T-helper 1 cell treated with Interleukin-12 subunit alpha and Interleukin-12 subunit beta and Interleukin-4 antibody, amounts not matched to agents 30 μg/mL and 1 μg/mL, for 36 hours (primary cell): ENCODE measurements at regions not wholly inside any gene's neighbourhood (a gene's known extent, or its start where the extent isn't known, plus 50 kb on each side); places are given as distances from the start of the nearest gene placed in this dataset.

Experiments used
- H3K27ac Mint-ChIP-seq: one replicate; pipeline ENCODE4 v1.8.0; 2021; ENCODE audit warnings: mild to moderate bottlenecking, mixed read lengths
- H3K27me3 Mint-ChIP-seq: one replicate; pipeline ENCODE4 v1.8.0; 2021; ENCODE audit warnings: low read depth, mixed read lengths
- H3K36me3 Mint-ChIP-seq: one replicate; pipeline ENCODE4 v1.8.0; 2021; ENCODE audit warnings: low read depth, mixed read lengths
- H3K4me1 Mint-ChIP-seq: one replicate; pipeline ENCODE4 v1.8.0; 2021; ENCODE audit warnings: low read depth, mixed read lengths
- H3K4me3 Mint-ChIP-seq: one replicate; pipeline ENCODE4 v1.8.0; 2021; ENCODE audit warnings: mild to moderate bottlenecking, moderate library complexity, mixed read lengths
- H3K9me3 Mint-ChIP-seq: one replicate; pipeline ENCODE4 v1.8.0; 2021; ENCODE audit warnings: mixed read lengths

GRCh38 chr18:2325308-2325849 is 245.9 kb downstream of the METTL4 start:
- Mint-ChIP-seq H3K4me1 (no peaks in the 10 kb centered on the region), H3K27ac (no peak overlapping the region), H3K4me3 (no peak overlapping the region), H3K27me3 (peaks cover 9% of the 10 kb centered on the region), H3K9me3 (no peaks in the 10 kb centered on the region), H3K36me3 (no peaks in the 10 kb centered on the region)

DNA sequence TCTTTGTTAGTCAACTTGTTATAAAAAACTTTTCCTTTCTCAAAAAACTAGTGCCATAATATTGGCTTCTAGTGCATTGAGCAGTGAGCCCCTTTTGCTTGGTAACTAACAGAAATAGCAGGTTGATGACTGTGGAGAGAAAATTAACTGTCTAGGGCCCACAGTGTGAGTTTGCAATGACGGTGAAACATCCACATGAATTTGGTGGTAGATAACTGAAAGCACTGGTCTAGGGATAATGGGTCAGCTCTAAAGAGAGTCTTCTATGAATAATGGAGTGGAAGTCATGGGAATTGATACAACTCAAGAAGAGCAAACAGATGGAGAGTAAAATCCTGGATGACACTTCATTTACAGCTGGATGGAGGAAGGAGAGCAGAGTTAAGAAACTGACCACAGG is 245.4 kb downstream of the METTL4 start:
- H3K27ac Mint-ChIP-seq = no peak overlapping the region
- no peaks in the 10 kb centered on the region for H3K4me1 Mint-ChIP-seq
- peaks cover 10% of the 10 kb centered on the region for H3K27me3 Mint-ChIP-seq
- H3K4me3 Mint-ChIP-seq = no peak overlapping the region
- no peaks in the 10 kb centered on the region for H3K9me3 Mint-ChIP-seq
- H3K36me3 Mint-ChIP-seq = no peaks in the 10 kb centered on the region

DNA sequence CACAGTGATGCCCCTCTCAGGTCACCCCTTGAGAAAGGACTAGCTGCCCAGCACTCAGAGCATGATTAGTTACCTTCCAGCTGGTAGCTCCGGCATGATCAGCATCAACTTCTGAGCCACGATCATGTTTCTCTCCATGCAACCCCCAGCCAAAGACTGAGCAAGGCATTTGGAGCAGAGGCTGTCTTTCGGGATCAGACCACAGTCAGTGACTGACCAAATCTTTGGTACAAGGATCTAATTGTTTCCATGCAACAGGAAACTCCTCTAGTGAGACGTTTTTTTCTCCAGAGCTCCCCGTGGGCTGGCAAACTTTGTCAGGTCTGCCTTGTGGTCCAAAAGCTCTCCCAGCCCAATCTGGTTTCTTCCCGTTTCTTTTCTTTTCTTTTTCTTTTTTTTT is 244.3 kb downstream of the METTL4 start:
- H3K27me3 Mint-ChIP-seq = peaks cover 10% of the 10 kb centered on the region
- H3K9me3 Mint-ChIP-seq = no peaks in the 10 kb centered on the region
- H3K4me1 Mint-ChIP-seq = no peaks in the 10 kb centered on the region

GRCh38 chr18:2330764-2331163 is 240.5 kb downstream of the METTL4 start:
- Mint-ChIP-seq H3K27me3 (peaks cover 10% of the 10 kb centered on the region), H3K27ac (no peak overlapping the region), H3K36me3 (no peaks in the 10 kb centered on the region), H3K4me3 (no peak overlapping the region), H3K9me3 (no peaks in the 10 kb centered on the region), H3K4me1 (no peaks in the 10 kb centered on the region)

More for the DNA sequence above, 244.3 kb downstream of the METTL4 start:
- H3K36me3 Mint-ChIP-seq = no peaks in the 10 kb centered on the region
- H3K4me3 Mint-ChIP-seq = no peak overlapping the region
- H3K27ac Mint-ChIP-seq = no peak overlapping the region

GRCh38 chr18:2331491-2331890 is 239.8 kb downstream of the METTL4 start:
- Mint-ChIP-seq H3K27me3 (peaks cover 4% of the 10 kb centered on the region), H3K4me3 (no peak overlapping the region), H3K4me1 (no peaks in the 10 kb centered on the region), H3K27ac (no peak overlapping the region), H3K36me3 (no peaks in the 10 kb centered on the region), H3K9me3 (no peaks in the 10 kb centered on the region)

- Mint-ChIP-seq H3K27me3 (no peaks in the 10 kb centered on the region), H3K36me3 (no peaks in the 10 kb centered on the region), H3K27ac (no peak overlapping the region), H3K9me3 (no peaks in the 10 kb centered on the region), H3K4me3 (no peak overlapping the region), H3K4me1 (no peaks in the 10 kb centered on the region)
These were observed 234.5 kb downstream of the METTL4 start for GRCh38 chr18:2336690-2337392.

DNA sequence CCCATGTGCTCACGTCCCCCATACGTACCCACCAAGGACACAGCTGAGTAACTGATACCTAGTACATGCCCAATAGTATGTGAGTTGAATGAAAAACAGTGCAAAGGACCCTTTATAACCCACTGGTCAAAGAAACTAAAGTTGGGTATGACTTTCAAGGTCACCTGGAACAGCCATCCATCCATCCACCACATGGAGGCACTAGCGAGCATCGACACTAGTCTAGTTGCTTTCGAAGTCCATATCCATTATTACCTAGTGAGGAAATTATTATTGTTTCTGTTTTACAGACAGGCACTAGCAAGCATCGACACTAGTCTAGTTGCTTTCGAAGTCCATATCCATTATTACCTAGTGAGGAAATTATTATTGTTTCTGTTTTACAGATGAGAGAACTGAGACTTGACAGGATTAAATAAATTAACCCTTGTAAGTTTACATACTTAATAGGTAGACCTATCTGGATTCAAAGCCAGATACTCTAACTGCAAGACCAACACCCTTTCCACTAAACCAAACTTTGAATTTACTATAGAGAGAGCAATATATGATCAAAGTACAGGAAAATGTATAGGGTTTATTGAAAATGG is 233.7 kb downstream of the METTL4 start:
- Mint-ChIP-seq H3K4me3 (no peak overlapping the region), H3K9me3 (no peaks in the 10 kb centered on the region), H3K4me1 (no peaks in the 10 kb centered on the region), H3K36me3 (no peaks in the 10 kb centered on the region), H3K27ac (no peak overlapping the region), H3K27me3 (no peaks in the 10 kb centered on the region)

DNA sequence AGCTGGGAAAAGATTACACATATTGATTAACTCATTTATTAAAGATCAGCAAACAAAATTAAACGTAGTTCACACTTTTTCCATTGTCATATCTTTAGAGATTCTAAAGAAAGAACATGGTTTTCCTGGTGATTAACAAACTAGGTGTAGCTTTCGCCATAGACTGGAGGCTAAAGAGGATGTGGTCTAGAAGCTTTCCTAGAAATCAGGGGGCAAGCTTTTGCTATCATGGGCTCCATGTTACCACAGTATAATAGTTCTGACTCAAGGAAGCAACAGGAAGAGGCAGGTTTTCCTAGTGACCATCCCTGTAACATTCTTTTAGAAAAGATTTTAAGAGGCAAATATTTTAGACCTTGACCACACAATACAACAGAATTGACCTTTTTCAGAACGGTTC is 232.7 kb downstream of the METTL4 start:
- no peaks in the 10 kb centered on the region for H3K36me3 Mint-ChIP-seq
- H3K27me3 Mint-ChIP-seq = no peaks in the 10 kb centered on the region
- no peaks in the 10 kb centered on the region for H3K9me3 Mint-ChIP-seq
- no peaks in the 10 kb centered on the region for H3K4me1 Mint-ChIP-seq
- H3K4me3 Mint-ChIP-seq = no peak overlapping the region
- H3K27ac Mint-ChIP-seq = no peak overlapping the region

DNA sequence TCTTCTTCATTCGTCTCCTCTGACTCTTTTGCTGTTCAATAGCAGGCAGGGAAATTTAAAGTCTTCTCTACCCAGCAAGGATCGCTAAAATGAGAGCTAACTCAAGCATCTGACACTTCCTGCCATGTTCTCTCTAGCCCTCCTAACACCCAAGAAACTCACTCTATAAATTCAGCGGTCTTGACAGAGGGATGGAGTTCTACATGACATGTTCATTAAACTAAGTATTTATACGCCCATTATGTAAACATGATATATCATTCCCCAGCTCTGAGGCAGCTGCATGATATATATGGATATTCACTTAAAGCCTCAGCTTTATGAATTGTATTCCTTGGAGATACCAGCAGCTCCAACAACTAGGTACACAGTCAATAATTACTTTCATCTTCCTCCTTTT is 231.0 kb downstream of the METTL4 start:
- Mint-ChIP-seq H3K27me3 (no peaks in the 10 kb centered on the region), H3K9me3 (no peaks in the 10 kb centered on the region), H3K4me3 (no peak overlapping the region), H3K4me1 (no peaks in the 10 kb centered on the region), H3K27ac (no peak overlapping the region), H3K36me3 (no peaks in the 10 kb centered on the region)

DNA sequence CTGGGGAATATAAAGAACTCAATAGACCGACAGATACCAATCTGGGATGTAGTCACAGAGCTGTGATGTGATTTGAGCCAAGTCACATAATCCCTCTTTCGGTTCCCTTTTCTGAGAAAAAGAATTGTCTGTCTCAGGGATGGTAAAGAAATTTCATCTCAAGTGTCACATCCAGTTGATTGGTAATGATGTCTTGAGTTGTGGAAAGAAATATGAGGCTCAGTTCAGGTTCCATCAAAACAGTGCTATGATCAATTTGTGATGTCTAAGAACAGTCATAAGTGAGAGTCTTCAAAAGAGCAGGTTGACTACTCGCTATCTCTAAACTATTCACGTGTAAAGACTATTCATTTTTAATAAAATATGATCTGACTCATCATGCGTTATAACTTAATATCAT is 223.3 kb downstream of the METTL4 start:
- Mint-ChIP-seq H3K36me3 (no peaks in the 10 kb centered on the region), H3K4me1 (no peaks in the 10 kb centered on the region), H3K9me3 (no peaks in the 10 kb centered on the region), H3K27me3 (no peaks in the 10 kb centered on the region), H3K4me3 (no peak overlapping the region), H3K27ac (no peak overlapping the region)

DNA sequence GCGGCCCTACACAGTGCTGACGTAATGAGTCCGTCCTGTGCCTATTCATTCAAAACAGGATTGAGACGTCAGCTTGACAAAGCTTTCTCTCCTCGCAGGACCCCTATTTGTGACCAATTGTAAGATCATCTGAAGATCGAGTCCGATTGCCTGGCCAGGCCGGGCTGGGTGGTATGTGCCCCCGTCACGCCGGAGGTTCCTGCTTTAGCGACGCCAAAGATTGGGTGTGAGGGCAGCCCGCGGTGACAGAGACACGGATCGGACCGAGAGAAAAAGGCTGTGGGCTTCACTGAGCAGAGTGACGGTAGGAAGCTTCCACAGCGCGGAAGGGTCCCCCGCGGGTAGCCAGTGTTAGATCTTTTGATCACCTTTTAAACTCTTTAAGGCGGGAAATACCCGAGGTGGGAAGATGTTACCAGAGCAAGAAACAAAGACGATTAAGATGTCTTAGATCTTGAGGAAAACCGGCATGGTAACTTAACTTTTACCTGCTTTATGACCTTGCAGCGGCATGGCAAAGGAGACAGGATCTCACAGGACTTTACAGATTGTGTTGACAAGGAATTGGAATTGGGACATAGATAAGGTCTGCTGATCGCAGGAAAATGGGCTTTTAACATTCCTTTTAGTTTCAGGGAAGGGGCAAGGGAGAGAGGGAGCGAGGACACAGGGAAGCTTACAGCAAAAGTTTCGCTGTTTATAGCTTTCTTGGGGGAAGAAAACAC is 220.0 kb downstream of the METTL4 start:
- Mint-ChIP-seq H3K9me3 (no peaks in the 10 kb centered on the region), H3K4me3 (no peak overlapping the region), H3K27me3 (no peaks in the 10 kb centered on the region), H3K27ac (no peak overlapping the region), H3K4me1 (no peaks in the 10 kb centered on the region), H3K36me3 (no peaks in the 10 kb centered on the region)

GRCh38 chr18:2354292-2354691 is 217.0 kb downstream of the METTL4 start:
- Mint-ChIP-seq H3K4me3 (no peak overlapping the region), H3K4me1 (no peaks in the 10 kb centered on the region), H3K36me3 (no peaks in the 10 kb centered on the region), H3K27ac (no peak overlapping the region), H3K27me3 (no peaks in the 10 kb centered on the region), H3K9me3 (no peaks in the 10 kb centered on the region)

GRCh38 chr18:2356906-2357305 is 214.4 kb downstream of the METTL4 start:
- H3K27me3 Mint-ChIP-seq = no peaks in the 10 kb centered on the region
- H3K4me1 Mint-ChIP-seq = no peaks in the 10 kb centered on the region
- no peaks in the 10 kb centered on the region for H3K9me3 Mint-ChIP-seq
- no peak overlapping the region for H3K4me3 Mint-ChIP-seq
- no peaks in the 10 kb centered on the region for H3K36me3 Mint-ChIP-seq
- H3K27ac Mint-ChIP-seq = no peak overlapping the region

DNA sequence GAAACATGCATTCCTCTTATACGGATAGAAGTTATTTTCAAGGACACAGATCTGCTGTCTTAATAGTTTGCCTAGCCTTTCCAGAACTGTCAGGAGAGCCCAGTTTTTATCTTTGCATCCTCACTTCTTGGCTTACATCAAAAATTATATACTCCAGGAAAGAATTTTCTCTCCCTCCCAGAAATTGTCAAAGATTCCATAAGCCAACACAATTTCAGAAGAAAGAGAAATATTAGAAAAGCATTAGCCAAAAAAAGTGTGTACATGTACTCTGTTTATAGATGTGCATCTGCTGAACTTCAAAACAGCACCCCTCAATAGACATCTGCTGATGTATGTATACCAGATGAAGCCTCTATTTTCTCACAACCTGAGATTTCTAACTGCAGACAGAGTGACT is 210.4 kb downstream of the METTL4 start:
- Mint-ChIP-seq H3K27me3 (no peaks in the 10 kb centered on the region), H3K27ac (no peak overlapping the region), H3K9me3 (no peaks in the 10 kb centered on the region), H3K4me3 (no peak overlapping the region), H3K4me1 (no peaks in the 10 kb centered on the region), H3K36me3 (no peaks in the 10 kb centered on the region)

DNA sequence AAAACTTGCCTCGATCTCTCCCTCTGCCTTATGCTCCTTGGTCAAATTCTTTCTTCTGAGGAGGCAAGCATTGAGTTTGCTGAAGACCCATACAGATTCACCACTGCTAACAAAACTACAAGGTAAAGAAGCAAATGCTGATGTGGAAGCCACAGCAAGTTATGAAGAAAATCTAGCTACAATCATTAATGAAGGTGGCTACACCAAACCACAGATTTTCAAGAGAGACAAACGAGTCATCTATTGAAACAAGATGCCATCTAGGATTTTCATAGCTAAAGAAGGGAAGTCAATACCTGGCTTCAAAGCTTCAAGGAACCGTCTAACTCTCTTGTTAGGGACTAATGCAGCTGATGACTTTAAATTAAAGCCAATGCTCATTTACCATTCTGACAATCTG is 203.2 kb downstream of the METTL4 start:
- Mint-ChIP-seq H3K36me3 (no peaks in the 10 kb centered on the region), H3K9me3 (no peaks in the 10 kb centered on the region), H3K27me3 (no peaks in the 10 kb centered on the region), H3K27ac (no peak overlapping the region), H3K4me3 (no peak overlapping the region), H3K4me1 (no peaks in the 10 kb centered on the region)
